Panc1 (cell line): ENCODE measurements at regions not wholly inside any gene's neighbourhood (a gene's known extent, or its start where the extent isn't known, plus 50 kb on each side); places are given as distances from the start of the nearest gene placed in this dataset.

ENCODE experiments used
- ATAC-seq: fragments of 200-7000 bp; cut with Tn5 transposase; 2 replicates; pipeline ENCODE4 v1.9.1; 2020; ENCODE audit warnings: mild to moderate bottlenecking, moderate library complexity
- BruUV-seq: library from RNA; stranded (reverse); fragments of 400-500 nt; replicated peaks from 2 replicates; lab custom pipeline; 2021; lab: Mats Ljungman, UMichigan
- CTCF ChIA-PET: fragments of 300-600 bp; sonication (Branson Sonifier 250); formaldehyde crosslinking; loops from one replicate; lab custom pipeline; 2022; ENCODE audit warnings: antibody characterized with exemption; lab: Charles Lee
- POLR2A ChIA-PET: fragments of 300-600 bp; sonication (Branson Sonifier 250); formaldehyde crosslinking; loops from one replicate; lab custom pipeline; 2022; ENCODE audit warnings: antibody characterized with exemption; lab: Charles Lee
- DNase-seq: peaks from one replicate; pipeline ENCODE4 v3.0.0-alpha.2; 2010; ENCODE audit warnings: low read depth, low spot score
- H3K27ac ChIP-seq: 2 replicates; pipeline ENCODE4 v1.5.1; 2011; ENCODE audit warnings: mild to moderate bottlenecking, low read length, inconsistent platforms
- H3K27me3 ChIP-seq: fragments of 200-500 bp; sonication (Bioruptor generic); 2 replicates; pipeline ENCODE4 v1.6.0; 2014; ENCODE audit warnings: low read length, inconsistent platforms; ENCODE audit not compliant: control insufficient read depth, insufficient read depth
- H3K36me3 ChIP-seq: fragments of 200-500 bp; sonication (Bioruptor generic); 2 replicates; pipeline ENCODE4 v1.5.1; 2014; ENCODE audit warnings: inconsistent platforms, mild to moderate bottlenecking, low read length, moderate library complexity; ENCODE audit not compliant: control insufficient read depth, insufficient read depth
- H3K4me1 ChIP-seq: 2 replicates; pipeline ENCODE4 v1.5.1; 2011; ENCODE audit warnings: inconsistent platforms, mild to moderate bottlenecking, low read length, moderate library complexity; ENCODE audit not compliant: control insufficient read depth, insufficient read depth
- H3K4me3 ChIP-seq, 2 experiments: 2 replicates each; pipeline ENCODE4 v1.5.1; 2011 to 2012; ENCODE audit warnings: low read depth in 2 of 2, low read length in 2 of 2, mild to moderate bottlenecking in 2 of 2, inconsistent platforms in 1 of 2, moderate library complexity in 1 of 2
- H3K9me3 ChIP-seq: fragments of 200-500 bp; sonication (Bioruptor generic); 2 replicates; pipeline ENCODE4 v1.5.1; 2014; ENCODE audit warnings: low read depth, mild to moderate bottlenecking, inconsistent platforms, low read length, moderate library complexity; ENCODE audit not compliant: control insufficient read depth, insufficient read depth
- POLR2AphosphoS5 ChIP-seq: IDR thresholded peaks from 2 replicates; pipeline ENCODE4 v1.6.1; 2012; ENCODE audit warnings: mild to moderate bottlenecking, low read depth, low read length, moderate library complexity
- SIN3A ChIP-seq: IDR thresholded peaks from 2 replicates; pipeline ENCODE4 v1.6.1; 2012; ENCODE audit warnings: low read depth, mild to moderate bottlenecking, low read length, moderate library complexity, borderline replicate concordance; ENCODE audit not compliant: insufficient read depth
- TCF7L2 ChIP-seq: IDR thresholded peaks from 2 replicates; pipeline ENCODE4 v1.6.1; 2011; ENCODE audit warnings: mild to moderate bottlenecking, low read depth, low read length, inconsistent platforms
- in situ Hi-C: cut with HindIII; loops from 2 replicates; pipeline ENCODE4 v1.10.0; 2016; ENCODE audit warnings: low sequenced_read_pairs, low pct_unique_long_range_greater_than_20kb
- intact Hi-C: fragments of 100-400 bp; cut with micrococcal nuclease; formaldehyde crosslinking; loops from one replicate; pipeline ENCODE4 v1.10.0; 2022; ENCODE audit not compliant: unreplicated experiment
- TF ChIP-seq, protein P1 (sequence below): fragments of 450-650 bp; IDR thresholded peaks from 2 replicates; pipeline ENCODE4 v1.5.1; 2017; ENCODE audit warnings: mild to moderate bottlenecking
- TF ChIP-seq, protein P2 (sequence below), 2 experiments: IDR thresholded peaks; 2 replicates each; pipeline ENCODE4 v1.6.1; 2011 to 2012; ENCODE audit warnings: low read depth in 2 of 2, control low read depth in 1 of 2, low read length in 1 of 2, mild to moderate bottlenecking in 1 of 2, moderate library complexity in 1 of 2; ENCODE audit not compliant: insufficient read depth in 1 of 2

- H3K36me3 ChIP-seq, result no peaks in the 10 kb centered on the region
- H3K27ac ChIP-seq, result no peak overlapping the region
- H3K4me1 ChIP-seq, result no peaks in the 10 kb centered on the region
- H3K9me3 ChIP-seq, result no peaks in the 10 kb centered on the region
- DNase-seq, result no peak
- no peak overlapping the region for H3K4me3 ChIP-seq
- TF ChIP-seq, protein P1, sequence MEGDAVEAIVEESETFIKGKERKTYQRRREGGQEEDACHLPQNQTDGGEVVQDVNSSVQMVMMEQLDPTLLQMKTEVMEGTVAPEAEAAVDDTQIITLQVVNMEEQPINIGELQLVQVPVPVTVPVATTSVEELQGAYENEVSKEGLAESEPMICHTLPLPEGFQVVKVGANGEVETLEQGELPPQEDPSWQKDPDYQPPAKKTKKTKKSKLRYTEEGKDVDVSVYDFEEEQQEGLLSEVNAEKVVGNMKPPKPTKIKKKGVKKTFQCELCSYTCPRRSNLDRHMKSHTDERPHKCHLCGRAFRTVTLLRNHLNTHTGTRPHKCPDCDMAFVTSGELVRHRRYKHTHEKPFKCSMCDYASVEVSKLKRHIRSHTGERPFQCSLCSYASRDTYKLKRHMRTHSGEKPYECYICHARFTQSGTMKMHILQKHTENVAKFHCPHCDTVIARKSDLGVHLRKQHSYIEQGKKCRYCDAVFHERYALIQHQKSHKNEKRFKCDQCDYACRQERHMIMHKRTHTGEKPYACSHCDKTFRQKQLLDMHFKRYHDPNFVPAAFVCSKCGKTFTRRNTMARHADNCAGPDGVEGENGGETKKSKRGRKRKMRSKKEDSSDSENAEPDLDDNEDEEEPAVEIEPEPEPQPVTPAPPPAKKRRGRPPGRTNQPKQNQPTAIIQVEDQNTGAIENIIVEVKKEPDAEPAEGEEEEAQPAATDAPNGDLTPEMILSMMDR, result no peak
- TF ChIP-seq SIN3A (no peak), POLR2AphosphoS5 (no peak), TCF7L2 (no peak)
- TF ChIP-seq, protein P2, sequence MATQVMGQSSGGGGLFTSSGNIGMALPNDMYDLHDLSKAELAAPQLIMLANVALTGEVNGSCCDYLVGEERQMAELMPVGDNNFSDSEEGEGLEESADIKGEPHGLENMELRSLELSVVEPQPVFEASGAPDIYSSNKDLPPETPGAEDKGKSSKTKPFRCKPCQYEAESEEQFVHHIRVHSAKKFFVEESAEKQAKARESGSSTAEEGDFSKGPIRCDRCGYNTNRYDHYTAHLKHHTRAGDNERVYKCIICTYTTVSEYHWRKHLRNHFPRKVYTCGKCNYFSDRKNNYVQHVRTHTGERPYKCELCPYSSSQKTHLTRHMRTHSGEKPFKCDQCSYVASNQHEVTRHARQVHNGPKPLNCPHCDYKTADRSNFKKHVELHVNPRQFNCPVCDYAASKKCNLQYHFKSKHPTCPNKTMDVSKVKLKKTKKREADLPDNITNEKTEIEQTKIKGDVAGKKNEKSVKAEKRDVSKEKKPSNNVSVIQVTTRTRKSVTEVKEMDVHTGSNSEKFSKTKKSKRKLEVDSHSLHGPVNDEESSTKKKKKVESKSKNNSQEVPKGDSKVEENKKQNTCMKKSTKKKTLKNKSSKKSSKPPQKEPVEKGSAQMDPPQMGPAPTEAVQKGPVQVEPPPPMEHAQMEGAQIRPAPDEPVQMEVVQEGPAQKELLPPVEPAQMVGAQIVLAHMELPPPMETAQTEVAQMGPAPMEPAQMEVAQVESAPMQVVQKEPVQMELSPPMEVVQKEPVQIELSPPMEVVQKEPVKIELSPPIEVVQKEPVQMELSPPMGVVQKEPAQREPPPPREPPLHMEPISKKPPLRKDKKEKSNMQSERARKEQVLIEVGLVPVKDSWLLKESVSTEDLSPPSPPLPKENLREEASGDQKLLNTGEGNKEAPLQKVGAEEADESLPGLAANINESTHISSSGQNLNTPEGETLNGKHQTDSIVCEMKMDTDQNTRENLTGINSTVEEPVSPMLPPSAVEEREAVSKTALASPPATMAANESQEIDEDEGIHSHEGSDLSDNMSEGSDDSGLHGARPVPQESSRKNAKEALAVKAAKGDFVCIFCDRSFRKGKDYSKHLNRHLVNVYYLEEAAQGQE (IDR thresholded peaks at IDR 0.05; ENCODE audit: insufficient read depth in 1 of 2, low read depth in 2 of 2, low read length in 1 of 2), result no peak
- intact Hi-C loops (no loop called here), in situ Hi-C loops (no loop called here)
- POLR2A ChIA-PET, result no interaction called here
- no peak for ATAC-seq
- CTCF ChIA-PET, result no interaction called here
- BruUV-seq, result no TSS peak
- H3K27me3 ChIP-seq, result no peaks in the 10 kb centered on the region
Measured at GRCh38 chr18:38081516-38081915, 515.9 kb upstream of the CELF4 start.

GRCh38 chr18:38077229-38077628, 511.6 kb upstream of the CELF4 start:
- TF ChIP-seq POLR2AphosphoS5, result no peak
- TF ChIP-seq TCF7L2, result no peak
- no peak for TF ChIP-seq SIN3A
- TF ChIP-seq, protein P1, result no peak
- TF ChIP-seq, protein P2 (IDR thresholded peaks at IDR 0.05; ENCODE audit: insufficient read depth in 1 of 2, low read depth in 2 of 2, low read length in 1 of 2), result no peak; a peak in 1 of 4 replicates
- POLR2A ChIA-PET, result no interaction called here
- intact Hi-C loops, result no loop called here
- no peak overlapping the region for H3K27ac ChIP-seq
- H3K27me3 ChIP-seq, result no peaks in the 10 kb centered on the region
- H3K4me1 ChIP-seq, result no peaks in the 10 kb centered on the region
- H3K4me3 ChIP-seq, result no peak overlapping the region
- in situ Hi-C loops, result no loop called here
- no TSS peak for BruUV-seq
- DNase-seq, result no peak
- H3K9me3 ChIP-seq, result no peaks in the 10 kb centered on the region
- ATAC-seq, result no peak
- CTCF ChIA-PET, result no interaction called here
- no peaks in the 10 kb centered on the region for H3K36me3 ChIP-seq
